ENCODE measurements at regions not wholly inside any gene's neighbourhood (a gene's known extent, or its start where the extent isn't known, plus 50 kb on each side); places are given as distances from the start of the nearest gene placed in this dataset.

DNA sequence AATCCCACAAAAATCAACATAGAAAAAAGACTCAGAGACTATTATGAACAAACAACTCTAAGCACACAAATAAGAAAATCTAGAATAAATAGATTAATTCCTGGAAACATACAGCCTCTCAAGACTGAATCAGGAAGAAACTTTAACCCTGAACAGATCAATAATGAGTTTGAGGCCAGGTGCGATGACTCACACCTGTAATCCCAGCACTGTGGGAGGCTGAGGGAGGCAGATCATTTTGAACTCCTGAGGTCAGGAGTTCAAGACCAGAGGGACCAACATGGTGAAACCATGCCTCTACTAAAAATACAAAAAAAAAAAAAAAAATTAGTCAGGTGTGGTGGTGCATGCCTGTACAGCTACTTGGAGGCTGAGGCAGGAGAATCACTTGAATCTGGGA, 499.5 kb upstream of the LUZP2 start:
- intact Hi-C loops (cut with micrococcal nuclease; ENCODE audit: unreplicated experiment) = no loop called here

DNA sequence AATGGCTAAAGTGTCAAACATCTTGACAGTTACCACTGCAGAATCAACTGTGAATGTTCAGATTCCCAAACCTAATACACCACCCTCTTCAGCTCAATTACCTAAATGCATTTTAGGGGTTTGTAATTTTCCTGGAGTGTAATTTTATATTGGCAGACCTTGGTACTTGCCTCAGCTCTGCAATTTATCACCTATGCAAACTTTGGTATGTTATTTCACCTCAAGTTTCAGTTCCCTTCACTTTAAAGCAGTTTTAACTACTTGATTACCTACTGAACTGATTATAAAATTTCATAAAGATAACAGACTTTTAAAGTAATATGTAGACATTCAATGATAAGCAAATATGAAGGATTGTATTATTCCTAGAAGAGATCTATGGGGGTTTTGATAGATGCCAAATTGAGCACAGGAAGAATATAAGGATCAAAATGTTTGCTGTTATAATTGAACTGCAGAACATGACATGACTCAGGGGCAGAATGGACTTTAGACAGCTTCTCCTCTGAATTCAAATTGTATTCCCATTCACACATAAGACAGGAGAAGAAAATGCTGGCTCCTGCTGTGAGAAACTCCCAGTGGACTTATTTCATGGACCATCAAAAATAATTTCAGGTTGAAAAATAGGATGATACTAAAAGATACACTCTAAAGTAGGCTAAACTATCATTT, 491.5 kb upstream of the LUZP2 start:
- intact Hi-C loops (cut with micrococcal nuclease; ENCODE audit: unreplicated experiment) = no loop called here
- BruUV-seq (replicated peaks) = no TSS peak
- Histone ChIP-seq H3K9me3 (ENCODE audit: low read depth, low read length, poor library complexity, severe bottlenecking) (no peaks in the 10 kb centered on the region), H3K4me3 (ENCODE audit: low read depth, low read length, poor library complexity, severe bottlenecking) (no peak overlapping the region), H3K4me1 (ENCODE audit: insufficient read depth, low read length, poor library complexity, severe bottlenecking) (no peaks in the 10 kb centered on the region), H3K36me3 (ENCODE audit: insufficient read depth, low read length, poor library complexity, severe bottlenecking) (no peaks in the 10 kb centered on the region), H3K27ac (ENCODE audit: low read depth, low read length, poor library complexity, severe bottlenecking) (no peak overlapping the region), H3K27me3 (replicated peaks; ENCODE audit: insufficient read depth, low read depth, low read length, poor library complexity) (no peaks in the 10 kb centered on the region)
- no peak for DNase-seq (ENCODE audit: low spot score)
- no peak for TF ChIP-seq EZH2 (IDR thresholded peaks at IDR 0.05; ENCODE audit: borderline replicate concordance, low read depth, low read length, poor library complexity, severe bottlenecking)
- TF ChIP-seq, protein P1, sequence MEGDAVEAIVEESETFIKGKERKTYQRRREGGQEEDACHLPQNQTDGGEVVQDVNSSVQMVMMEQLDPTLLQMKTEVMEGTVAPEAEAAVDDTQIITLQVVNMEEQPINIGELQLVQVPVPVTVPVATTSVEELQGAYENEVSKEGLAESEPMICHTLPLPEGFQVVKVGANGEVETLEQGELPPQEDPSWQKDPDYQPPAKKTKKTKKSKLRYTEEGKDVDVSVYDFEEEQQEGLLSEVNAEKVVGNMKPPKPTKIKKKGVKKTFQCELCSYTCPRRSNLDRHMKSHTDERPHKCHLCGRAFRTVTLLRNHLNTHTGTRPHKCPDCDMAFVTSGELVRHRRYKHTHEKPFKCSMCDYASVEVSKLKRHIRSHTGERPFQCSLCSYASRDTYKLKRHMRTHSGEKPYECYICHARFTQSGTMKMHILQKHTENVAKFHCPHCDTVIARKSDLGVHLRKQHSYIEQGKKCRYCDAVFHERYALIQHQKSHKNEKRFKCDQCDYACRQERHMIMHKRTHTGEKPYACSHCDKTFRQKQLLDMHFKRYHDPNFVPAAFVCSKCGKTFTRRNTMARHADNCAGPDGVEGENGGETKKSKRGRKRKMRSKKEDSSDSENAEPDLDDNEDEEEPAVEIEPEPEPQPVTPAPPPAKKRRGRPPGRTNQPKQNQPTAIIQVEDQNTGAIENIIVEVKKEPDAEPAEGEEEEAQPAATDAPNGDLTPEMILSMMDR (conservative IDR thresholded peaks at IDR 0.05; ENCODE audit: low read depth, low read length) = no peak
- ChIA-PET CTCF (no interaction called here), POLR2A (ENCODE audit: low non-redundant PET) (no interaction called here)

More for the DNA sequence above, 499.5 kb upstream of the LUZP2 start:
- Histone ChIP-seq H3K27me3 (replicated peaks; ENCODE audit: insufficient read depth, low read depth, low read length, poor library complexity) (no peaks in the 10 kb centered on the region), H3K9me3 (ENCODE audit: low read depth, low read length, poor library complexity, severe bottlenecking) (no peaks in the 10 kb centered on the region), H3K27ac (ENCODE audit: low read depth, low read length, poor library complexity, severe bottlenecking) (no peak overlapping the region), H3K4me3 (ENCODE audit: low read depth, low read length, poor library complexity, severe bottlenecking) (no peak overlapping the region), H3K4me1 (ENCODE audit: insufficient read depth, low read length, poor library complexity, severe bottlenecking) (no peaks in the 10 kb centered on the region), H3K36me3 (ENCODE audit: insufficient read depth, low read length, poor library complexity, severe bottlenecking) (no peaks in the 10 kb centered on the region)
- ChIA-PET CTCF (no interaction called here), POLR2A (ENCODE audit: low non-redundant PET) (no interaction called here)
- BruUV-seq (replicated peaks) = no TSS peak
- TF ChIP-seq, protein P1 (conservative IDR thresholded peaks at IDR 0.05; ENCODE audit: low read depth, low read length) = no peak
- TF ChIP-seq EZH2 (IDR thresholded peaks at IDR 0.05; ENCODE audit: borderline replicate concordance, low read depth, low read length, poor library complexity, severe bottlenecking) = no peak
- no peak for DNase-seq (ENCODE audit: low spot score)

DNA sequence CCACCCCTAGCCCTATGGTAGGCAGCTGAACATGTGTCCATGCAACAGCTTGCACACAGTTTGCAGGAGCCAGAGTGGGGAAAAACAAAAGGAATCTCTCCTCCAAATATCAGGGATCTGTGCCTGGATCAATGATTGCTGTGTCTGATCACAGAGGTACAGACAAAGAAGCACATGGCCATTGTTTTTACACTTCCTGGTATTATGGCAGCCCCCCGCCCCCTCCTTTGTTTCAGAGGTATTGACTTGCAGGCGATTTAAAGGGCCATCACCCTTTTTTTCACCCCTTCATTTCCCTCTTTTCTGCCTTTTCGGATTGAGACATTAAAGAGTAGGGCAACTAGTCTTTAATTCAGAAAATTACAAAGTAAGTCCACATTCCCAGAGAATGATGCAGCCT, 453.0 kb upstream of the LUZP2 start:
- no TSS peak for BruUV-seq (replicated peaks)
- ChIA-PET POLR2A (ENCODE audit: low non-redundant PET) (no interaction called here), CTCF (no interaction called here)
- no peaks in the 10 kb centered on the region for H3K27me3 ChIP-seq (replicated peaks; ENCODE audit: insufficient read depth, low read depth, low read length, poor library complexity)
- no peak for DNase-seq (ENCODE audit: low spot score)
- intact Hi-C loops (cut with micrococcal nuclease; ENCODE audit: unreplicated experiment) = no loop called here
- H3K4me3 ChIP-seq (ENCODE audit: low read depth, low read length, poor library complexity, severe bottlenecking) = no peak overlapping the region
- peaks cover 11% of the 10 kb centered on the region for H3K9me3 ChIP-seq (ENCODE audit: low read depth, low read length, poor library complexity, severe bottlenecking)
- H3K27ac ChIP-seq (ENCODE audit: low read depth, low read length, poor library complexity, severe bottlenecking) = no peak overlapping the region
- H3K36me3 ChIP-seq (ENCODE audit: insufficient read depth, low read length, poor library complexity, severe bottlenecking) = no peaks in the 10 kb centered on the region
- H3K4me1 ChIP-seq (ENCODE audit: insufficient read depth, low read length, poor library complexity, severe bottlenecking) = no peaks in the 10 kb centered on the region
- TF ChIP-seq, protein P1 (conservative IDR thresholded peaks at IDR 0.05; ENCODE audit: low read depth, low read length) = no peak
- TF ChIP-seq EZH2 (IDR thresholded peaks at IDR 0.05; ENCODE audit: borderline replicate concordance, low read depth, low read length, poor library complexity, severe bottlenecking) = no peak
